B cell (primary cell): ENCODE measurements at regions not wholly inside any gene's neighbourhood (a gene's known extent, or its start where the extent isn't known, plus 50 kb on each side); places are given as distances from the start of the nearest gene placed in this dataset.

Source experiments
- ATAC-seq: fragments of 200-7000 bp; cut with Tn5 transposase; one replicate; pipeline ENCODE4 v1.10.0; 2021; ENCODE audit warnings: low read depth, mild to moderate bottlenecking, moderate number of reproducible peaks, moderate library complexity
- CTCF ChIA-PET: fragments of 350-600 bp; sonication (Branson Sonifier 250); formaldehyde crosslinking; loops from one replicate; lab custom pipeline; 2021; ENCODE audit warnings: antibody characterized with exemption, inconsistent platforms; lab: Charles Lee
- POLR2A ChIA-PET: fragments of 350-600 bp; sonication (Branson Sonifier 250); formaldehyde crosslinking; loops from one replicate; lab custom pipeline; 2021; ENCODE audit warnings: antibody characterized with exemption; lab: Charles Lee
- DNase-seq: peaks from one replicate; pipeline ENCODE4 v3.0.0; 2013
- H2AFZ ChIP-seq: 2 replicates; pipeline ENCODE4 v1.6.1; 2012; ENCODE audit warnings: mild to moderate bottlenecking, low read depth, low read length; ENCODE audit not compliant: insufficient read depth, poor library complexity, severe bottlenecking
- H3K27ac ChIP-seq, 2 donors: 1 replicate in 1 of 2; 2 replicates in 1 of 2; pipeline ENCODE4 v1.5.1; 2012 to 2013; ENCODE audit warnings: low read length in 2 of 2, mild to moderate bottlenecking in 2 of 2, moderate library complexity in 1 of 2
- H3K27me3 ChIP-seq, 4 experiments: fragments of 200-600 bp in 1 of 4; sonication (generic) in 1 of 4; replicated peaks in 1 of 4; 1 replicate in 2 of 4; 2 replicates in 2 of 4; pipeline versions ENCODE4 v1.6.1 to v1.7.0; 2013 to 2016; ENCODE audit warnings: low read length in 3 of 4, mild to moderate bottlenecking in 2 of 4, mixed read lengths in 1 of 4, moderate library complexity in 1 of 4; ENCODE audit not compliant: insufficient read depth in 4 of 4, control insufficient read depth in 3 of 4; ENCODE audit errors: control extremely low read depth in 1 of 4
- H3K36me3 ChIP-seq, 2 experiments: replicated peaks in 1 of 2; 1 replicate in 1 of 2; 2 replicates in 1 of 2; pipeline versions ENCODE4 v1.6.1 to v1.7.1; 2013; ENCODE audit warnings: low read length in 1 of 2; ENCODE audit not compliant: insufficient read depth in 2 of 2, control insufficient read depth in 1 of 2; ENCODE audit errors: control extremely low read depth in 1 of 2, extremely low read depth in 1 of 2
- H3K4me1 ChIP-seq, 2 donors: fragments of 200-600 bp in 1 of 2; sonication (generic) in 1 of 2; 1 replicate in 1 of 2; 2 replicates in 1 of 2; pipeline versions ENCODE4 v1.5.1 to v1.6.1; 2013 to 2017; ENCODE audit warnings: low read length in 2 of 2; ENCODE audit not compliant: control insufficient read depth in 2 of 2, insufficient read depth in 2 of 2
- H3K4me2 ChIP-seq: replicated peaks from 2 replicates; pipeline ENCODE3; 2012; ENCODE audit warnings: mild to moderate bottlenecking, low read depth, low read length; ENCODE audit not compliant: poor library complexity, severe bottlenecking
- H3K4me3 ChIP-seq, 5 experiments: fragments of 200-600 bp in 1 of 5; sonication (generic) in 1 of 5; 1 replicate in 3 of 5; 2 replicates in 2 of 5; pipeline versions ENCODE4 v1.5.1 to v1.7.0; 2011 to 2016; ENCODE audit warnings: low read length in 4 of 5, mild to moderate bottlenecking in 4 of 5, low read depth in 2 of 5, control low read depth in 1 of 5, moderate library complexity in 1 of 5; ENCODE audit not compliant: insufficient read depth in 1 of 5; ENCODE audit errors: control extremely low read depth in 1 of 5, extremely low read depth in 1 of 5
- H3K79me2 ChIP-seq: fragments of 200-600 bp; sonication (generic); one replicate; pipeline ENCODE4 v1.6.0; 2016; ENCODE audit warnings: low read length; ENCODE audit not compliant: control insufficient read depth, insufficient read depth
- H3K9ac ChIP-seq: fragments of 200-600 bp; sonication (generic); 2 replicates; pipeline ENCODE4 v1.6.1; 2017; ENCODE audit warnings: mild to moderate bottlenecking, low read length, moderate library complexity
- H3K9me3 ChIP-seq, 3 donors: one replicate each; pipeline versions ENCODE4 v1.6.1 to v1.7.1; 2013; ENCODE audit warnings: low read length in 2 of 3; ENCODE audit not compliant: control insufficient read depth in 2 of 3, insufficient read depth in 1 of 3; ENCODE audit errors: control extremely low read depth in 1 of 3
- H4K20me1 ChIP-seq: 2 replicates; pipeline ENCODE4 v1.6.0; 2012; ENCODE audit warnings: mild to moderate bottlenecking, low read length; ENCODE audit not compliant: insufficient read depth, control insufficient read depth, poor library complexity, severe bottlenecking
- H3K27ac Mint-ChIP-seq: one replicate; pipeline ENCODE4 v1.8.0; 2021; ENCODE audit warnings: mixed read lengths
- H3K27me3 Mint-ChIP-seq: one replicate; pipeline ENCODE4 v1.8.0; 2021; ENCODE audit warnings: mixed read lengths
- H3K4me1 Mint-ChIP-seq: one replicate; pipeline ENCODE4 v1.8.0; 2021; ENCODE audit warnings: mixed read lengths
- H3K4me3 Mint-ChIP-seq: one replicate; pipeline ENCODE4 v1.8.0; 2021; ENCODE audit warnings: mixed read lengths
- H3K9me3 Mint-ChIP-seq: one replicate; pipeline ENCODE4 v1.8.0; 2022; ENCODE audit warnings: mixed read lengths; ENCODE audit not compliant: insufficient read depth
- CTCF ChIP-seq: fragments of 200-600 bp; IDR thresholded peaks from one replicate; pipeline ENCODE4 v1.8.0; 2022; ENCODE audit warnings: antibody characterized with exemption, mild to moderate bottlenecking
- EZH2 ChIP-seq: IDR thresholded peaks from 2 replicates; pipeline ENCODE4 v1.6.1; 2012; ENCODE audit warnings: borderline replicate concordance, low read depth, mild to moderate bottlenecking, moderate library complexity, low read length; ENCODE audit not compliant: insufficient read depth, poor library complexity, severe bottlenecking
- WGBS: methylation state at CpG from one replicate; pipeline ENCODE4 v1.1.5; 2013; ENCODE audit warnings: missing lambda C conversion rate; ENCODE audit not compliant: insufficient coverage; 5-methylcytosine and 5-hydroxymethylcytosine counted together
- intact Hi-C: fragments of 100-400 bp; cut with micrococcal nuclease; formaldehyde crosslinking; loops from one replicate; pipeline ENCODE4 v1.10.0; 2022

GRCh38 chr3:18778094-18778493 lies 353.0 kb upstream of the SATB1 start:
- no peak overlapping the region for H3K4me2 ChIP-seq
- DNase-seq (no peak), ATAC-seq (no peak)
- POLR2A ChIA-PET = no interaction called here
- H3K4me3 Mint-ChIP-seq = no peak overlapping the region
- no peaks in the 10 kb centered on the region for H3K4me1 ChIP-seq
- no peak overlapping the region for H3K27ac Mint-ChIP-seq
- H3K27me3 ChIP-seq = no peaks in the 10 kb centered on the region
- H2AFZ ChIP-seq = no peak overlapping the region
- H3K9me3 Mint-ChIP-seq = no peaks in the 10 kb centered on the region
- no peak overlapping the region for H3K4me3 ChIP-seq
- no peaks in the 10 kb centered on the region for H4K20me1 ChIP-seq
- intact Hi-C loops = no loop called here
- no peaks in the 10 kb centered on the region for H3K36me3 ChIP-seq
- no peaks in the 10 kb centered on the region for H3K4me1 Mint-ChIP-seq
- H3K27ac ChIP-seq = no peak overlapping the region
- no peak overlapping the region for H3K9ac ChIP-seq
- CTCF ChIA-PET = no interaction called here
- H3K9me3 ChIP-seq = no peaks in the 10 kb centered on the region
- no peaks in the 10 kb centered on the region for H3K79me2 ChIP-seq
- TF ChIP-seq CTCF (no peak), EZH2 (no peak)
- H3K27me3 Mint-ChIP-seq = peaks cover 4% of the 10 kb centered on the region

GRCh38 chr3:18775501-18775900 lies 350.4 kb upstream of the SATB1 start:
- Histone ChIP-seq H3K9ac (no peak overlapping the region), H3K79me2 (no peaks in the 10 kb centered on the region), H3K4me3 (no peak overlapping the region), H4K20me1 (no peaks in the 10 kb centered on the region), H3K9me3 (no peaks in the 10 kb centered on the region), H3K36me3 (no peaks in the 10 kb centered on the region), H3K27ac (no peak overlapping the region), H2AFZ (no peak overlapping the region), H3K27me3 (no peaks in the 10 kb centered on the region), H3K4me1 (no peaks in the 10 kb centered on the region), H3K4me2 (no peak overlapping the region)
- no peak overlapping the region for H3K27ac Mint-ChIP-seq
- intact Hi-C loops = no loop called here
- CTCF ChIA-PET = no interaction called here
- POLR2A ChIA-PET = no interaction called here
- no peak for TF ChIP-seq EZH2
- no peak for TF ChIP-seq CTCF
- no peak overlapping the region for H3K4me3 Mint-ChIP-seq
- ATAC-seq = no peak
- no CpG with 5 or more reads among the region's 2 CpGs for WGBS
- peaks cover 14% of the 10 kb centered on the region for H3K27me3 Mint-ChIP-seq
- no peaks in the 10 kb centered on the region for H3K4me1 Mint-ChIP-seq
- no peaks in the 10 kb centered on the region for H3K9me3 Mint-ChIP-seq
- DNase-seq = no peak
